Tibial artery (tissue), 4 donors: ENCODE measurements at regions not wholly inside any gene's neighbourhood (a gene's known extent, or its start where the extent isn't known, plus 50 kb on each side); places are given as distances from the start of the nearest gene placed in this dataset.

Experiments used
- DNase-seq, 2 donors: peaks; one replicate each; pipeline ENCODE4 v3.0.0-alpha.2; 2019
- H3K27ac ChIP-seq, 2 donors: fragments of 200-600 bp; sonication (generic) in 1 of 2; 1 replicate in 1 of 2; 2 replicates in 1 of 2; pipeline ENCODE4 v1.5.1; 2018 to 2019; ENCODE audit warnings: mild to moderate bottlenecking in 1 of 2
- H3K27me3 ChIP-seq, 2 donors: fragments of 200-600 bp; sonication (generic) in 1 of 2; one replicate each; pipeline versions ENCODE4 v1.5.1 to v1.6.0; 2016 to 2019
- H3K36me3 ChIP-seq, 3 donors: fragments of 200-600 bp; sonication (generic) in 2 of 3; one replicate each; pipeline ENCODE4 v1.5.1; 2016 to 2019; ENCODE audit warnings: mild to moderate bottlenecking in 2 of 3
- H3K4me1 ChIP-seq, 4 donors: fragments of 200-600 bp; sonication (generic) in 2 of 4; 1 replicate in 3 of 4; 2 replicates in 1 of 4; pipeline ENCODE4 v1.5.1; 2016 to 2019
- H3K4me3 ChIP-seq, 2 donors: fragments of 200-600 bp; sonication (generic) in 1 of 2; 1 replicate in 1 of 2; 2 replicates in 1 of 2; pipeline ENCODE4 v1.5.1; 2018 to 2019; ENCODE audit warnings: mild to moderate bottlenecking in 2 of 2
- H3K9me3 ChIP-seq, 3 donors: fragments of 200-600 bp; sonication (generic) in 1 of 3; one replicate each; pipeline ENCODE4 v1.5.1; 2016 to 2019
- intact Hi-C: fragments of 100-400 bp; cut with DNase I; formaldehyde crosslinking; loops from one replicate; pipeline ENCODE4 v1.15.0; 2023; ENCODE audit warnings: low total_unique reads
- TF ChIP-seq, protein P1 (sequence below), 2 experiments: fragments of 200-600 bp in 1 of 2; fragments of 450-650 bp in 1 of 2; IDR thresholded peaks; one replicate each; pipeline ENCODE4 v1.5.1; 2017 to 2019; ENCODE audit warnings: antibody characterized with exemption in 2 of 2, mild to moderate bottlenecking in 1 of 2, moderate library complexity in 1 of 2

DNA sequence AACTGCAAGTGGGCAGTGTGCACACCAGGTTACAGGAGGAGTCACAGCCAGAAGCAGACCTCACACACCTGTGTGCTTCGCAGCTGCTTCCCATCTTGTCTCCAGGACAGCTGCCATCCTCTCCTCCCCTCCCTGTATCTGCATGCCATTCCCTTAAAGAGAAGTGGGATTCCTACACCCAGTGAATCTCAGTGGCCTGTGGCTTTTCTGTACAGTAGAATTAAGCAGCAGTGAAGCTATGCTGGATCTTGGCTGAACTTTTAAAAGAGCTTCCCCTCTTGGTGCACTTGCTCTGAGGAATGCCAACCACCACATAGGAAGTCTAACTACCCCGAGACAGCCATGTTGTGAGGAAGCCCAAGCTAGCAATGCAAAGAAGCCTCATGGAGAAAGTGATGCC lies 236.5 kb upstream of the ZMIZ1 start:
- Histone ChIP-seq H3K27ac (no peak overlapping the region), H3K4me3 (no peak overlapping the region), H3K9me3 (peaks cover 0 to 5% (median 0%) of the 10 kb centered on the region in 3 donors), H3K27me3 (peaks cover 0 to 7% of the 10 kb centered on the region in 2 donors), H3K36me3 (no peaks in the 10 kb centered on the region), H3K4me1 (peaks cover 0 to 27% (median 2%) of the 10 kb centered on the region in 4 donors)
- intact Hi-C loops, result no loop called here
- TF ChIP-seq, protein P1, sequence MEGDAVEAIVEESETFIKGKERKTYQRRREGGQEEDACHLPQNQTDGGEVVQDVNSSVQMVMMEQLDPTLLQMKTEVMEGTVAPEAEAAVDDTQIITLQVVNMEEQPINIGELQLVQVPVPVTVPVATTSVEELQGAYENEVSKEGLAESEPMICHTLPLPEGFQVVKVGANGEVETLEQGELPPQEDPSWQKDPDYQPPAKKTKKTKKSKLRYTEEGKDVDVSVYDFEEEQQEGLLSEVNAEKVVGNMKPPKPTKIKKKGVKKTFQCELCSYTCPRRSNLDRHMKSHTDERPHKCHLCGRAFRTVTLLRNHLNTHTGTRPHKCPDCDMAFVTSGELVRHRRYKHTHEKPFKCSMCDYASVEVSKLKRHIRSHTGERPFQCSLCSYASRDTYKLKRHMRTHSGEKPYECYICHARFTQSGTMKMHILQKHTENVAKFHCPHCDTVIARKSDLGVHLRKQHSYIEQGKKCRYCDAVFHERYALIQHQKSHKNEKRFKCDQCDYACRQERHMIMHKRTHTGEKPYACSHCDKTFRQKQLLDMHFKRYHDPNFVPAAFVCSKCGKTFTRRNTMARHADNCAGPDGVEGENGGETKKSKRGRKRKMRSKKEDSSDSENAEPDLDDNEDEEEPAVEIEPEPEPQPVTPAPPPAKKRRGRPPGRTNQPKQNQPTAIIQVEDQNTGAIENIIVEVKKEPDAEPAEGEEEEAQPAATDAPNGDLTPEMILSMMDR (IDR thresholded peaks at IDR 0.05), result no peak
- DNase-seq, result no peak

DNA sequence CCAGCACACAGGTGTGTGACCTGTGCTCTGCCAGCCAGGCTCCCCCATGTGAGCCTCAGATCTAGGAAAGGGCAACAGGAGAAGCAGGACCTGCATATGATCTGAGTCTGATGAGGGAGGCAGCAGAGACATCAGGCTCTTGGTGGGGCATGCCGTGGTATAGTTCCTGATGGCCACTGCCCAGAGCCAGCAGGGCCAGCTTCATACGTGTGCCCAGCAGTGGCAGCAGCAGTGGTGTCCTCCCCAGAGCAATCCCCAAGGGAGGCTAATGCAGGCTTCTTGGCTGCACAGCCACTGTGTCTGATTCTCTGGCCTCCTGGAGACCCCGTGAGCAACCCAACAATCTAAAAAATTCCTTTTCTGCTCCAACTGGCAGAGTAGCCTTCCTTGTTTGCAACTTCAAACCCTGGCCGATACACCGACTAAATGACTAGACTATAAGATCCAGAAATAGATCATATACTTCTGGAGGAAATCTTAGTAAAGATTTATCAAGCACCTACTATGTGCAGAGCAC lies 230.6 kb upstream of the ZMIZ1 start:
- TF ChIP-seq, protein P1 (IDR thresholded peaks at IDR 0.05), result no peak
- Histone ChIP-seq H3K36me3 (no peaks in the 10 kb centered on the region), H3K4me1 (peaks cover 0 to 12% (median 4%) of the 10 kb centered on the region in 4 donors), H3K27ac (no peak overlapping the region), H3K27me3 (no peaks in the 10 kb centered on the region), H3K9me3 (no peaks in the 10 kb centered on the region), H3K4me3 (no peak overlapping the region)
- DNase-seq, result no peak
- intact Hi-C loops, result no loop called here

- Histone ChIP-seq H3K27ac (no peak overlapping the region), H3K27me3 (no peaks in the 10 kb centered on the region), H3K4me1 (peaks cover 0 to 6% (median 0%) of the 10 kb centered on the region in 4 donors), H3K36me3 (no peaks in the 10 kb centered on the region), H3K9me3 (no peaks in the 10 kb centered on the region), H3K4me3 (no peak overlapping the region)
- DNase-seq, result no peak
- intact Hi-C loops, result loop anchor here (10.0 kb wide), 1 partner anchor 1841 kb away; no protein-coding TSS in a partner anchor
- TF ChIP-seq, protein P1 (IDR thresholded peaks at IDR 0.05), result no peak
Observed at GRCh38 chr10:78843495-78843894, 225.3 kb upstream of the ZMIZ1 start.

DNA sequence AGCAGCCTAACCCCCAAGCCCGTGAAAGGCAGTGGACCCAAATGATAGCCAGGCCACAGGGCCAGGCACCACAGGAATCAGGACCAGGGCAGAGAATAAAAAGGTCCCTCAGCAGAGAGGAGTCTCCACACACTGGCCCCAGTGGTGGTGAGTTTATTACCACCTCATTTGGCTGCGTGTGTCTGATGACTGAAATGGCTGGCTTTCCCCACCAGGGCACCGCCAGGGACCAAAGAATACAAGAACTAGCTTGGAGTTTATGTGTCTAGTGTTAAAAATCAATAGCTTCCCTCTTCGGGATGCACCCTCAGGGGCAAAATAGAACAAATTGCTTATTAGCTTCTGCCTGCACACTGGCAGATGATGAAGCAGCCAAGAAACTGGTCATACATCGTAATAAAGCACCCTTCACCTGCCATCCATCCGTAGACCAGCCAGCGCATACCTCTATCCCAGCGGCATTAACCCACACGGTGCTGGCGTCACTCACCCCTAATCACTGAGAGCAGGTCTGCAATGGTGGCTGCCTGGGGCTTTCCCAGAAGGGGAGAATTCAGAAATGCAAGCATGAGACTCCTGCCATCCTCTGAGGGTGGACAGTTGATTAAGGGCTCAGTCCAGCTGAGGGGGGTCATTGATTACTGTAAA lies 223.7 kb upstream of the ZMIZ1 start:
- intact Hi-C loops, result loop anchor here (10.0 kb wide), 1 partner anchor 1840 kb away; no protein-coding TSS in a partner anchor

DNA sequence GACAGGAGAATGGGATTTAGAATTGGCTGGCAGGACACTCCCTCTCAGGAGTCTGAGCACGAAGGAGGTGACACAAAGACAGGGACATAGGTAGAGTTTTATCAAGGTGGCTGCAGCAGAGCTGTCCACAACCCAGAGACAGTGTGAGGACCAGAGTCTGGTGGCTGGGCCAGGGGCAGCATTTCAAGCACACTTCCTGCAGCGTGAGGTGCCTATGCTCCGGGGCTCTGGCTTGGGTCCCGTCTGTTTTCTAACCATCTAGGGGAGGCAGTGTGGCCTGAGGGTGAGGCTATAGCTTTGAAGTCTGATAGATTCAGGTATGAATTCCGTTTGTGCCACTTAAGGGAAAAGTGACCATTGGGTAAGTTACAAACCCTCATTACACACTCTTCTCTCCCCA lies 222.7 kb upstream of the ZMIZ1 start:
- no peak overlapping the region for H3K4me3 ChIP-seq
- TF ChIP-seq, protein P1 (IDR thresholded peaks at IDR 0.05), result no peak
- intact Hi-C loops, result loop anchor here (10.0 kb wide), 1 partner anchor 1839 kb away; no protein-coding TSS in a partner anchor

More for the DNA sequence above, 223.7 kb upstream of the ZMIZ1 start:
- Histone ChIP-seq H3K27ac (no peak overlapping the region), H3K27me3 (no peaks in the 10 kb centered on the region), H3K36me3 (no peaks in the 10 kb centered on the region), H3K4me1 (no peaks in the 10 kb centered on the region), H3K4me3 (no peak overlapping the region), H3K9me3 (no peaks in the 10 kb centered on the region)
- no peak for DNase-seq
- TF ChIP-seq, protein P1 (IDR thresholded peaks at IDR 0.05), result no peak

More for the DNA sequence above, 222.7 kb upstream of the ZMIZ1 start:
- Histone ChIP-seq H3K27ac (no peak overlapping the region), H3K27me3 (no peaks in the 10 kb centered on the region), H3K4me1 (no peaks in the 10 kb centered on the region), H3K36me3 (no peaks in the 10 kb centered on the region), H3K9me3 (no peaks in the 10 kb centered on the region)
- DNase-seq, result no peak
